ENCODE measurements at regions not wholly inside any gene's neighbourhood (a gene's known extent, or its start where the extent isn't known, plus 50 kb on each side); places are given as distances from the start of the nearest gene placed in this dataset.
A peak's percentile ranks its signal among the peaks of the same experiment; 100 is the strongest.

GRCh38 chr15:62488387-62488786, 323.3 kb upstream of the C2CD4B start:
- no peak overlapping the region for H3K4me2 ChIP-seq
- TF ChIP-seq, protein P1, sequence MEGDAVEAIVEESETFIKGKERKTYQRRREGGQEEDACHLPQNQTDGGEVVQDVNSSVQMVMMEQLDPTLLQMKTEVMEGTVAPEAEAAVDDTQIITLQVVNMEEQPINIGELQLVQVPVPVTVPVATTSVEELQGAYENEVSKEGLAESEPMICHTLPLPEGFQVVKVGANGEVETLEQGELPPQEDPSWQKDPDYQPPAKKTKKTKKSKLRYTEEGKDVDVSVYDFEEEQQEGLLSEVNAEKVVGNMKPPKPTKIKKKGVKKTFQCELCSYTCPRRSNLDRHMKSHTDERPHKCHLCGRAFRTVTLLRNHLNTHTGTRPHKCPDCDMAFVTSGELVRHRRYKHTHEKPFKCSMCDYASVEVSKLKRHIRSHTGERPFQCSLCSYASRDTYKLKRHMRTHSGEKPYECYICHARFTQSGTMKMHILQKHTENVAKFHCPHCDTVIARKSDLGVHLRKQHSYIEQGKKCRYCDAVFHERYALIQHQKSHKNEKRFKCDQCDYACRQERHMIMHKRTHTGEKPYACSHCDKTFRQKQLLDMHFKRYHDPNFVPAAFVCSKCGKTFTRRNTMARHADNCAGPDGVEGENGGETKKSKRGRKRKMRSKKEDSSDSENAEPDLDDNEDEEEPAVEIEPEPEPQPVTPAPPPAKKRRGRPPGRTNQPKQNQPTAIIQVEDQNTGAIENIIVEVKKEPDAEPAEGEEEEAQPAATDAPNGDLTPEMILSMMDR (IDR thresholded peaks at IDR 0.05; ENCODE audit: poor library complexity) = no peak
- TF ChIP-seq EZH2phosphoT487 (IDR thresholded peaks at IDR 0.05; ENCODE audit: low read depth, severe bottlenecking, unreplicated experiment) = no peak
- no peak for TF ChIP-seq EZH2 (IDR thresholded peaks at IDR 0.05; ENCODE audit: borderline replicate concordance)
- no peaks in the 10 kb centered on the region for H3K9me2 ChIP-seq (replicated peaks; ENCODE audit: insufficient read depth)
- no peak overlapping the region for H3K4me3 ChIP-seq
- peaks cover 30% of the 10 kb centered on the region for H3K79me2 ChIP-seq
- H2AFZ ChIP-seq = no peak overlapping the region
- H3K9me3 ChIP-seq (ENCODE audit: low read depth) = no peaks in the 10 kb centered on the region
- no peak for DNase-seq (ENCODE audit: low spot score)
- H4K20me1 ChIP-seq (ENCODE audit: insufficient read depth, poor library complexity, severe bottlenecking) = no peaks in the 10 kb centered on the region
- no peak overlapping the region for H3K27ac ChIP-seq
- H3K36me3 ChIP-seq (replicated peaks; ENCODE audit: insufficient read depth, low read depth) = no peaks in the 10 kb centered on the region
- H3K27me3 ChIP-seq = no peaks in the 10 kb centered on the region
- peaks cover 5% of the 10 kb centered on the region for H3K4me1 ChIP-seq (ENCODE audit: insufficient read depth)
- 63% methylated on average over 1 of the region's 1 CpG for WGBS (ENCODE audit: low lambda C conversion rate, missing lambda C conversion rate)

- no peaks in the 10 kb centered on the region for H3K9me2 ChIP-seq (replicated peaks; ENCODE audit: insufficient read depth)
- WGBS (ENCODE audit: low lambda C conversion rate, missing lambda C conversion rate) = 14% methylated on average over 2 of the region's 2 CpGs
- peaks cover 9% of the 10 kb centered on the region for H3K4me1 ChIP-seq (ENCODE audit: insufficient read depth)
- no peak overlapping the region for H2AFZ ChIP-seq
- H3K36me3 ChIP-seq (replicated peaks; ENCODE audit: insufficient read depth, low read depth) = no peaks in the 10 kb centered on the region
- H3K9me3 ChIP-seq (ENCODE audit: low read depth) = no peaks in the 10 kb centered on the region
- no peaks in the 10 kb centered on the region for H4K20me1 ChIP-seq (ENCODE audit: insufficient read depth, poor library complexity, severe bottlenecking)
- peak overlapping the region; percentile 35 for H3K27ac ChIP-seq
- H3K27me3 ChIP-seq = no peaks in the 10 kb centered on the region
- no peak for DNase-seq (ENCODE audit: low spot score)
- no peak overlapping the region for H3K4me3 ChIP-seq
- H3K4me2 ChIP-seq = peak overlapping the region; percentile 12
- TF ChIP-seq EZH2phosphoT487 (IDR thresholded peaks at IDR 0.05; ENCODE audit: low read depth, severe bottlenecking, unreplicated experiment) (no peak), EZH2 (IDR thresholded peaks at IDR 0.05; ENCODE audit: borderline replicate concordance) (no peak)
- TF ChIP-seq, protein P1 (IDR thresholded peaks at IDR 0.05; ENCODE audit: poor library complexity) = no peak
- peaks cover 22% of the 10 kb centered on the region for H3K79me2 ChIP-seq
Measured at GRCh38 chr15:62491642-62492041, 326.6 kb upstream of the C2CD4B start.

GRCh38 chr15:62492900-62493299, 327.8 kb upstream of the C2CD4B start:
- Histone ChIP-seq H3K9me2 (replicated peaks; ENCODE audit: insufficient read depth) (no peaks in the 10 kb centered on the region), H3K27ac (no peak overlapping the region), H3K4me3 (no peak overlapping the region), H3K27me3 (no peaks in the 10 kb centered on the region), H3K9me3 (ENCODE audit: low read depth) (no peaks in the 10 kb centered on the region), H4K20me1 (ENCODE audit: insufficient read depth, poor library complexity, severe bottlenecking) (no peaks in the 10 kb centered on the region), H3K36me3 (replicated peaks; ENCODE audit: insufficient read depth, low read depth) (no peaks in the 10 kb centered on the region), H3K4me1 (ENCODE audit: insufficient read depth) (peaks cover 9% of the 10 kb centered on the region), H3K79me2 (peaks cover 16% of the 10 kb centered on the region), H3K4me2 (no peak overlapping the region), H2AFZ (no peak overlapping the region)
- WGBS (ENCODE audit: low lambda C conversion rate, missing lambda C conversion rate) = 84% methylated on average over 6 of the region's 6 CpGs
- DNase-seq (ENCODE audit: low spot score) = no peak
- TF ChIP-seq, protein P1 (IDR thresholded peaks at IDR 0.05; ENCODE audit: poor library complexity) = no peak

DNA sequence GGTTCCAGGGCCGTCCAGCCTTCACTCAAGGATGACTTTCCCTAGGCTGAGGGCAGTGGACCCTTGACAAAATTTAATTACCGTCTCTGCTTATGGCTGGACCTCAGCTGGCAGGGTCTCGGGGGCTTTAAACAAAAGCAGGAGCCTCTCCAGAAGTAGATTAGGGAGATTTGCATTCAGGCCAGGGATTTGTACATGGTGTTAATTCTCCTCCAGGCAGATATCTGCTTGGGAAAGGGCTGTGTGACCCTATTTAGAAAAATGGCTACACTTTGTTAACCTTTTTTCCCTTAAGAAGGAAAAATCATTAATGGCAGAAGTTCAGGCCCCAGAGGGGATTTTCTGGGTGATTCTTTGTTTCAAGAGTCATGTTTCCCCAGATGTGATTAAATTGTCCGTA, 329.1 kb upstream of the C2CD4B start:
- no peaks in the 10 kb centered on the region for H3K27me3 ChIP-seq
- no peak overlapping the region for H2AFZ ChIP-seq
- H3K36me3 ChIP-seq (replicated peaks; ENCODE audit: insufficient read depth, low read depth) = no peaks in the 10 kb centered on the region
- no peak overlapping the region for H3K4me3 ChIP-seq
- 59% methylated on average over 4 of the region's 4 CpGs for WGBS (ENCODE audit: low lambda C conversion rate, missing lambda C conversion rate)
- no peaks in the 10 kb centered on the region for H3K9me2 ChIP-seq (replicated peaks; ENCODE audit: insufficient read depth)
- peaks cover 16% of the 10 kb centered on the region for H3K79me2 ChIP-seq
- no peaks in the 10 kb centered on the region for H3K9me3 ChIP-seq (ENCODE audit: low read depth)
- H3K27ac ChIP-seq = no peak overlapping the region
- no peak overlapping the region for H3K4me2 ChIP-seq
- DNase-seq (ENCODE audit: low spot score) = no peak
- no peak for TF ChIP-seq EZH2 (IDR thresholded peaks at IDR 0.05; ENCODE audit: borderline replicate concordance)
- no peak for TF ChIP-seq EZH2phosphoT487 (IDR thresholded peaks at IDR 0.05; ENCODE audit: low read depth, severe bottlenecking, unreplicated experiment)
- TF ChIP-seq, protein P1 (IDR thresholded peaks at IDR 0.05; ENCODE audit: poor library complexity) = no peak
- no peaks in the 10 kb centered on the region for H4K20me1 ChIP-seq (ENCODE audit: insufficient read depth, poor library complexity, severe bottlenecking)
- H3K4me1 ChIP-seq (ENCODE audit: insufficient read depth) = peaks cover 13% of the 10 kb centered on the region
